ENCODE measurements at regions not wholly inside any gene's neighbourhood (a gene's known extent, or its start where the extent isn't known, plus 50 kb on each side); places are given as distances from the start of the nearest gene placed in this dataset.

DNA sequence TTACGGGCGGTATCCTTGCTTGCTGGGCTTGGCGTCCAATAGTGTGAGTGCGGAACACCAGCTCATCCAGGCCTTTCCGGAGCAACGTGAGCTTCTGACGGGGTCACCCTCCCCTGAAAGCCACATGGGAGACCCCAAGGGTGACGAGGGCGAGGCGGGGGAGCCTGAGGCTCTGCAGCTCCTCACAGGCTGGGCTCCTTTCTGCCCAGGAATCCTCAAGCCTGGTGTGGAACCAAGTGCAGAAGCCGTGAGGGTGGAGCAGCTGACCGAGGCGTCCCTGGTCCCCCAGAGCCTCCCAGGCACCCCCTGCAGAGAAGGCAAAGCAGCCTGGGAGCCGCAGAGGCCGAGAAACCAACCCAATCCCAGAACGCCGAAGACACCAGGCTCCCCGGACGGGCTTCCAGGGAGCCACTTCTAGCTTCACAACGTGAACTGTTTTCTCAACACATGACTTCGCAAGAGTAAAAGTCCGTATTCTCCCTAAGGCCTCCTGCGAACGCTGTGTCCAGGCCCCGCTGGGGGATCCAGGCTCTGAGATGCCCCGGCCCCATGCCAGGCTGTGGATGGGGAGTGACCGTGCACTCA lies 530.3 kb downstream of the BRD1 start:
- no peak for DNase-seq (ENCODE audit: low read depth in 2 of 2, low spot score in 1 of 2)

DNA sequence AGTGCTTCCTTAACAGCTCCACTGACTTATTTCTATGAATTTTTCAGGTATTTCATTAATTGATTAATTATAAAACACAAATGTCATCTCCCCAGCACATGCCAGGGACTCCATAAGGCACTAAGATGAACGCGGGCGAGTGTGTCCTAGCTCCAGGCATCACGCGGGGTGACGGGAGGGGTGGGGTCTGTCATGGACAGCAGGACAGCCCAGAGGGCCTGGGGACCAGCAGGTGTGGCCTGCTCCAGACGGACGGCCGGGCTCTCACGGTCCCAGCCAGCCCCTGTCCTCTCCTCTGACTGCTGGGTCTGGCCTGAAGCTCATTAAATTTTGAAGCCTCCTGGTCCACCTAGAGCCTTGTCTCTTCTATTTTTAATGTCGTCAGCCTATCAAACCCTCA lies 531.1 kb downstream of the BRD1 start:
- no peak for DNase-seq (ENCODE audit: low read depth in 2 of 2, low spot score in 1 of 2)

GRCh38 chr22:49295851-49296560 lies 531.7 kb downstream of the BRD1 start:
- no peak for DNase-seq (ENCODE audit: low read depth in 2 of 2, low spot score in 1 of 2)

- no peak for DNase-seq (ENCODE audit: low read depth in 2 of 2, low spot score in 1 of 2)
Observed at GRCh38 chr22:49295465-49295743, 532.3 kb downstream of the BRD1 start.

DNA sequence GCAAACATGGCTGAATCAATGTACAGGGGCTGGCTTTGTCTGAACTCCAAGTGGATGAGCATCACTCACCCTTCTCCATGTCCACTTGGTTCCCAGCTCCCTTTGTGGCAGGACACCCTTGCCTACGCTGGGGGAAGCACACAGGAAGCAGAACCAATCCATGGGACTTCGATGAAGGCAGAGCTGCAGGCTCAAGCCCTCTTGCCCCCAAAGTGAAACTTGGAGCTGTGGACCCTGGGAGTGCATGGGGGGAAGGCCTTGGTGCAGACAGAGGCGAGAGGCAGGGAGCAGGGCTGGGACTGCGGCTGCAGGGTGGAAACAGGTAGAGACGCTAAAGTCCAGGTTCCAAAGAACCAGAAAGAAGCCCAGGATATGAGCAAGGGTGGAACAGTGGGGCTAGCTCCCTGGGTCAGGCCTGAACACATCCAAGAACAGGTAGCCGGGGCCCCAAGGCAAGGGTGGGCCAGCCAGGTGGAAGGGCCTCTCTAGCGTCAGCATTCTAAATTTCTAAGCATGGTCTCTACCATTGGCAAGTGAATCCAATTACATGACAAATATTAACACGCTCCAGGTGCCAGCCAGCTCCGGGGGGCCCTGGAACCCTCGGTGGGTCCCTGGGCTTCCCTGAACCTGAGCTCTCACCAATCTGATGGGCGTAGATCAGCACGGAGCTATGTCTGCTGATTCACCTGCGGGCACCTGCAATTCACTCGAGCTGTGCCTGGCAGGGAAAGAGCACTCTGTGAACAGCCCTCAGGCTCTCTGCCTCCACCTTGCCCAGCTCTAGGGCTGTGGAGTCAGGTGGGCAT lies 532.8 kb downstream of the BRD1 start:
- no peak for DNase-seq (ENCODE audit: low read depth in 2 of 2, low spot score in 1 of 2)

GRCh38 chr22:49292909-49293308 lies 534.8 kb downstream of the BRD1 start:
- no peak for DNase-seq (ENCODE audit: low read depth in 2 of 2, low spot score in 1 of 2)

GRCh38 chr22:49291781-49292180 lies 535.9 kb downstream of the BRD1 start:
- no peak for DNase-seq (ENCODE audit: low read depth in 2 of 2, low spot score in 1 of 2)

DNA sequence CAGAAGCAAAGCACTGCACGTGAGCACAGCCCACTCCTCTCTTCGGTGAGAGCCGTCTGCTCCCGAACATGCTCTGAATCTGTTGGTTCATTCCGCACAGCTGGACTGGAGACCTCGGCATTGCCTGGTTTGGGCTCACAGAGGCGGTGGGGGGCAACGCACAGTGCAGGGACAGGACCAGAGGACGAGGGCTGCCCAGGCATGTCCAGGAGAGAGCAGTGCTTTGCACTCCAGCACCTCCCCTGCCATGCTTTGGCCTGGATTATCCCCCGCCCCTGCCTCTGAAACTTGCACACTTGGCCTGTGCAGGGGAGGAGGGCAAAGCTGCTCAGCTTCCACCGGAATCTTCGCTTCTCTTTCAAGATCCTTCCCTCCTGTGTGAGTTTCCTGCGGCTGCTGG lies 536.5 kb downstream of the BRD1 start:
- DNase-seq (ENCODE audit: low read depth in 2 of 2, low spot score in 1 of 2), result no peak

DNA sequence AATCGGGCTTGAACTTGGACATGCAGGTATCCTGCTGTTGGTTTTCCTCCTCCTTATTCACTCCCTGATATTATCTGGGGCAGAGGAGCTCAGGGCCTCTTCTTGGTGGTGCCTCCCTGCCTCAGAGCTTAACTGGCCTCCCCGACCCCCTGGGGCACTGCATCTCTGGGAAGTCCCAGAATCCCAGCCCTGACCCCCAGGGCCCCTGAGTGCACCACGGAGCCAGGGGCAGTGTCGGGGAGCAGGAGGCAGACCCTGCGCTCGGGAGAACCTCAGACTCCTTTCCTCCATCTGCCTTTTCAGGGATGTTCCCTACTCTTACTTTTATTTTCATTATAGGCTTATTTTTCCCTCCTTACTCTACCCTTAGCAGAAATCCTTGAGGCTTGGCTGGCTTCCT lies 537.0 kb downstream of the BRD1 start:
- DNase-seq (ENCODE audit: low read depth in 2 of 2, low spot score in 1 of 2), result no peak

- DNase-seq (ENCODE audit: low read depth in 2 of 2, low spot score in 1 of 2), result no peak
Observed at GRCh38 chr22:49289822-49290679, 537.6 kb downstream of the BRD1 start.

GRCh38 chr22:49286181-49286760 lies 541.4 kb downstream of the BRD1 start:
- no peak for DNase-seq (ENCODE audit: low read depth in 2 of 2, low spot score in 1 of 2)

GRCh38 chr22:49284931-49285330 lies 542.7 kb downstream of the BRD1 start:
- no peak for DNase-seq (ENCODE audit: low read depth in 2 of 2, low spot score in 1 of 2)

DNA sequence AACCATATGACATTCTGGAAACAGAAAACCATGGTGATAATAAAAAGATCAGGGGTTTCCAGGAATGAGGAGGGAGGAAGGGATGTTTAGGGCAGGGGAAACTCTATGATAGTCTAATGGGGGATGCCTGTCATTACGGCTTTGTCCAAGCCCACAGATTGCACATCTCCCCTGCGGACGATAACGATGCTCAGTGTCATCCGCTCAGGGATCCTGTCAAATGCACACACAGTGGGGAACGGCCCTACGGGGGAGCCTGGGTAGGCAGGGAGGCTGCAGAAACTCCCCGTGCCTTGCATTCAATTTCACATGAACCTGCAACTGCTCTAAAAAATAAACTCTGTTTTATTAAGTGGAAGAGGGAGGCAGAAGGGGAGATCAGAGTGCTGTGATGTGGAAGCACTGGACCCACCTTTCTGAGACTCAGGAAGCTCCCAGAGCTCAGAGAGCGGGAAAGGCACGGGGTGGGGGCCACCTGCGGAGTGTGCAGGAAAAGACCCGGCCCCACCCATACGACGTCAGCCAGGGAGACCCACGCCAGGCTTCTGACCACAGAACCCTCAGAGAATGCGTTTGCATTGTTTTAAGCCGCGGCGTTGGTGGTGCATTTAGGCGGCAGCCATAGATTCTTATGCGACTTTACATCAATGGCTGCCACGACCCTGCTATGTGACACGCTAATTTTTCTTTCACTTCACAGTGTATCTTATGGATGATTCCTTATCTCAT lies 543.5 kb downstream of the BRD1 start:
- no peak for DNase-seq (ENCODE audit: low read depth in 2 of 2, low spot score in 1 of 2)

DNA sequence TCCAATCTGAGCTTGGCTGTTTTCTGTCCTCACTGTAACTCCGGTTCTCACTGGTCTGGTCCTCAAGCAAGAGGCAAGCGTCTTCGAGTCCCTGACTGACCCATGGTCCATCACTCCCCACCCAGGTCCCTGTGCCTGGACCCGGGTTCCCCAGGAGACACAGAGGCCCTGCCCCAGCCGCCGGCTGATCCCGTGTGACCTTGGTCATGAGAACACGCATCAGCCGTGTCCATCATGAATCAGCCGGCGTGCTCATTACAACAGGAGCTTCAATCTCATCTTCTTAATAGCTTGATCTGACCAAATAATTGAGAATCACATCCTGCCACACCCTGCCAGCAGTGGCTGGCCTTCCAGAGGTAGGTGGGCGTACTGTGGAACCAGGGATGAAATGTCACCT lies 545.1 kb downstream of the BRD1 start:
- DNase-seq (ENCODE audit: low read depth in 2 of 2, low spot score in 1 of 2), result no peak

GRCh38 chr22:49281467-49282340 lies 546.0 kb downstream of the BRD1 start:
- DNase-seq (ENCODE audit: low read depth in 2 of 2, low spot score in 1 of 2), result no peak

DNA sequence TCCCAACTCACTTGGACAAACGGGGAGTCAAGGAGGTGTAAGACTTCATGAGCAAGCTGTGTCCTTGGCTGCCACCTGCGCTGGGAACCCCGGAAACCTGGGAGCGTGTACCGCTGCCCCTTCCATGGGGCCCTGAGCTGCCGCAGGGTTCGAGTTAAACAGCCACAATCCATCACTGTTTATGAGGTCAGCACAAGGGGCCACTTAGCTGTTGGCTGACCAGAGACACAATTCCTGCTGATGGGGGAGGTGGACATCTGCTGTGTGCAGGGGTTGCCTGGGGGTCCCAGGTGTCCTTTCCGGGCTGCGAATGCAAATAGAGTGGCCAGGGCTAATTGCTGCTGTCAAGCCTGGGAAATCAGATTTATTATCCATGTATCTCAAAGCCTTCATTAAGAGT lies 549.3 kb downstream of the BRD1 start:
- DNase-seq (ENCODE audit: low read depth in 2 of 2, low spot score in 1 of 2), result no peak

GRCh38 chr22:49276567-49276966 lies 551.1 kb downstream of the BRD1 start:
- DNase-seq (ENCODE audit: low read depth in 2 of 2, low spot score in 1 of 2), result no peak

DNA sequence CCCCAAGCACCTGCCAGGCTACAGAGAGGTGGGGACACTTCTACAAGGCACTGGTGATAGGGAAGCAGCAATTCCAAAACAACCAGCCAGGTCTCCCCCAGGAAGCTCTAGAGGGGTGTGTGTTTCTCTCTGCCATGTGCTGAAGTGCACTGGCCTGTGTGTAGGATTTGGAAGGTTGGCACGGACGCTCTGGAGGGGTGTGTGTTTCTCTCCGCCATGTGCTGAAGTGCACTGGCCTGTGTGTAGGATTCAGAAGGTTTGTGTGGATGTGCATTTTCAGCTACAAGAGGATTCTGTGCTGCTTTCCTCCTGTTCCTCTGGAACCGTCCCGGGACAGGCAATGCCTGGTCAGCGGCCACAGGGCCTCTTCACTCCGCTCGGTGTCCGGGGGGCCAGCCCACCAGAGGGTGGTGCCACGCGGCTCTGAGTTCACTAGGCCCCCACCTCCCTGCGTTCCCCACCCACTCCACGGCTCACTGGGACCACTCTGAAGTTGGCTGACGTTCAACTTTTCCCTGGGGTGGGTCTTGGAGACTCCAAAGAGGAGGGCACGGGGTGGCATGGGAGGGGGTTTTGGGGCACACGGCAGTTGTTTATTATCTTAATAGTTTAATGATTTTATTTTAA lies 552.8 kb downstream of the BRD1 start:
- DNase-seq (ENCODE audit: low read depth in 2 of 2, low spot score in 1 of 2), result no peak

DNA sequence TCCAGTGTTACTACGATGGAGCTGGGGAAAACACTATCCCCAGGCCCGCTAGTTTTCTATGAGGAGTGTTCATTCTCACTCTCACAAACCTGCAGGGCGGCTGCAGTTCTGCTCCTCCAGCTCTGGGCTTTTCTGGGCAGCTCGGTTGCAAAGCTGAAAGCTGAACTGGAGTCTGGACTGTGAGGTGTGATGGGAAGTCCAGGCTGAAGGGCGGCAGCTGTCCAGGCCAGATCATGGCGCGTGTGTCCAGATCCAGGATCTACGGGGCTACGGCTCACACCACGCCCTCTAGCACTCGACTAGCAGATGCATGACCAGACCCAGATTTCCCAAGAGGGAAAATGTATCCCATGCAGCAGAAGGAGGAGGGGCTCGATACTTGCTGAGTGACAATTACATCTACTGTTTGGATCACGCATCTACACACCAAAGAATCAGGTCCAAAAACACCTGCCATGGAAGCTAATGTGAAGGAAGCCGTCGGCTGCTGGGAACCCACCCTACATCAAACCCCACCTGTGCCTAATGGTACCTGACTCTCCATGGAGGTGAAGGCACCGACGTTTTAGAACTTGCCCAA lies 555.0 kb downstream of the BRD1 start:
- DNase-seq (ENCODE audit: low read depth in 2 of 2, low spot score in 1 of 2), result no peak

Data from stimulated activated CD8-positive, alpha-beta memory T cell treated with anti-CD3 and anti-CD28 coated beads, Interleukin-4, amount 100 ng/mL, for 4 hours (primary cell).